GM12872 (cell line): ENCODE measurements at regions not wholly inside any gene's neighbourhood (a gene's known extent, or its start where the extent isn't known, plus 50 kb on each side); places are given as distances from the start of the nearest gene placed in this dataset.

Experiments used
- TF ChIP-seq, protein P1 (sequence below): IDR thresholded peaks from 3 replicates; pipeline ENCODE4 v1.5.1; 2011; ENCODE audit warnings: low read depth, mild to moderate bottlenecking, low read length, moderate library complexity; ENCODE audit not compliant: insufficient read depth

DNA sequence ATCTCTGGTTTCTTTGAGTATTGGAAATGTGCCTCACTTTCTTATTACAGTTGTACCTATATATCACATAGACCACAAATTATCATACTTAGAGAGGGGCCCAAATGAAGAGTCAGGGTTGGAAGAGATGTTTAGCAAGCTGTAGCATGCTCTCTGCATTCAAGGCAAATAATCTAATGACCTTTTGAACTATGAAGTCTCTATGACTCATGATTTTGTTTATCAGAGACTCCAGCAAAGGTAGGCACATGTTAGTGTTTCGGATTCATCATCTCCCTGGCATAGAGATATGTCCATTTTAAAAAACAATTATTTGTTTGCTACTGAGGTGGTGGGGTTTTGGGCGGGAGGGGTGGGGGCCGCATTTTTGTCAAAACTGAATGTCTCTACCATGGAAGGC lies 2000.1 kb downstream of the EFNA5 start:
- TF ChIP-seq, protein P1, sequence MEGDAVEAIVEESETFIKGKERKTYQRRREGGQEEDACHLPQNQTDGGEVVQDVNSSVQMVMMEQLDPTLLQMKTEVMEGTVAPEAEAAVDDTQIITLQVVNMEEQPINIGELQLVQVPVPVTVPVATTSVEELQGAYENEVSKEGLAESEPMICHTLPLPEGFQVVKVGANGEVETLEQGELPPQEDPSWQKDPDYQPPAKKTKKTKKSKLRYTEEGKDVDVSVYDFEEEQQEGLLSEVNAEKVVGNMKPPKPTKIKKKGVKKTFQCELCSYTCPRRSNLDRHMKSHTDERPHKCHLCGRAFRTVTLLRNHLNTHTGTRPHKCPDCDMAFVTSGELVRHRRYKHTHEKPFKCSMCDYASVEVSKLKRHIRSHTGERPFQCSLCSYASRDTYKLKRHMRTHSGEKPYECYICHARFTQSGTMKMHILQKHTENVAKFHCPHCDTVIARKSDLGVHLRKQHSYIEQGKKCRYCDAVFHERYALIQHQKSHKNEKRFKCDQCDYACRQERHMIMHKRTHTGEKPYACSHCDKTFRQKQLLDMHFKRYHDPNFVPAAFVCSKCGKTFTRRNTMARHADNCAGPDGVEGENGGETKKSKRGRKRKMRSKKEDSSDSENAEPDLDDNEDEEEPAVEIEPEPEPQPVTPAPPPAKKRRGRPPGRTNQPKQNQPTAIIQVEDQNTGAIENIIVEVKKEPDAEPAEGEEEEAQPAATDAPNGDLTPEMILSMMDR: no peak

DNA sequence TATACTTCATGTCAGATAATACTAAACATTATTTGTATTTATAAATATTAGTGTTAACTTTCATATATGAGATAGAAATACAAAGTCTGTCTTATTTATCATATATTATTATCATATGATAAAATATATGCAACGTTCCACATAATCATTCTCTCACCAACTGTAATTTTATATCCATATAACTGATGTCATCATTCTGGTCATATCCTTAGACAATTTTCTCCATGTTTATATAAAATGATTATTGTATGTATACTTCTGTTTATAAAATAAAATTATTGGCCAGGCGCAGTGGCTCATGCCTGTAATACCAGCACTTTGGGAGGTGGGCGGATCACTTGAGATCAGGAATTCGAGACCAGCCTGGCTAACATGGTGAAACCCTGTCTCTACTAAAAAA lies 2007.1 kb downstream of the EFNA5 start:
- TF ChIP-seq, protein P1: no peak

DNA sequence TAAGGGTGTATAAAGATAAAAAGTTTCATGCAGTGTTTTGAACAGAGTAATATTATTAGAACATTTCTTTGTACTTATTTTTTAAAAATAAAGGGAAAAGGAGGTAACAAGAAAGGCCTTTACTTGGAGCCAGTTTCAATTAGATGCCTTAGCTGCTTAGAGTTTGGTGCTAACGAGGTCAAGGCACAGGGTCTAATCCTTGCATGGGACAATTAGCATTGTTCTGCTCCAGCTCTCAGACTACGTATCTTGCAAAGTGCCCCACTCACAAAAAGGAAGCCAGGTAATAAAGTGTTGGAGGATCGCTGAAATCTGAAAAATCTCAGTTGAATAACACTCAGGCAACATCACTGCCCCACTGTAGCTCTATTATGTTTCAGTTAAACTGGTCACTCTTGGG lies 2011.3 kb downstream of the EFNA5 start:
- TF ChIP-seq, protein P1: no peak

DNA sequence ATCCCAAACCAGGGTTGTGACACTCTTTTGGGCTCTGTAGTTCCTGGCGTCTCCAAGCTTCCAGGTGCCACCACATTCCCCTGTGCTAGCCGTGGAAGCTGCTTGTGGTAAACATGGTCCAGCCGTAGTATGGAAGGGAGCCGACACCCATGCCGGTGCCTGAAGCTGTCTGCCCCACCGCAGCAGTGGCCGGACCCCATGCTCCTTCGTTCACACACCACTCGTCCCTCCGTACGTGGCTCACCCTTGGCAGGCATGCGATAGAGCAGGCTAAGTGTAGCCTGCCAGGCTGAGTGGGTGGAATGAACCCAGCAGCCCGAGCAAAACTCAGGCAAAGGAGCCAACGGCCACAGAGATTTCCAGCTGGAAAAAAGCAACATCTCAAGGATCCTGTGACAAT lies 2030.4 kb downstream of the EFNA5 start:
- TF ChIP-seq, protein P1: no peak

DNA sequence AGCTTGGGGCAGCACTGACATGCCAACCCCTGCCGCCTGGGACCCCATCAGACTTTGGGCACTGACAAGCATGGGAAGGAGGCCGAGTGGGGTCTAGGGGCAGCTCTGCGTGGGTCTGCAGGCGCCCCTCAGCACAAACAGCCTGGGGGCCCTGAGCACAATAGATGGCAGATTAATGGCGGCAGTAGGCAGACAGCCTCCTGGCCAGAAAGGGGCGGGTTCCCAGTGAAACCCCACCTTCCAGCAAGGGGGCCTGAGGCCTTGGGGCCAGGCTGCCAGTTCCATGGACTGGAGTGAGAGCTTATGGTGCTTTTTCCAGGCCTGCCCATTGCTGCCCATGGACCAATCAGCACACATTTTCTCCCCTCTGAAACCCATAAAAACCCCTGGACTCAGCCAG lies 2031.2 kb downstream of the EFNA5 start:
- TF ChIP-seq, protein P1: no peak

DNA sequence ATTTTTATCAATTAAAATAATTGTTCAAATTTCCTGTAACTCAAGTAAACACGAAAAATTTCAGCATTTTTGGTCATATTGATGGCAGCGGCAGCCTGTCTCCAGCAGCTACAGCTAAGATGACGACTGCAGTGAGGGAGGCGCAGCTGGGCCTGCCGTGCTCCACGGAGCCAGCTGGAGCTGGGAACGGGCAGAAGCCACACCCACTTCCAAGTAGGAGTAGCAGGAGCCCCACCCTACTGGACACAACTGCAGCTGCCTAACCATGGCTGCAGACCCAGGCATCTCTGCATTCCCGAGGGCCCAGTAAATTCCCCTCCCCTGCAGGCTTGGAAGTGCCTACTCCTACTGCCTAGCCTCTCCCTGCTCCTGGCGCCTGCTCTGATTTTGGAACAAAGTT lies 2031.7 kb downstream of the EFNA5 start:
- TF ChIP-seq, protein P1: no peak

DNA sequence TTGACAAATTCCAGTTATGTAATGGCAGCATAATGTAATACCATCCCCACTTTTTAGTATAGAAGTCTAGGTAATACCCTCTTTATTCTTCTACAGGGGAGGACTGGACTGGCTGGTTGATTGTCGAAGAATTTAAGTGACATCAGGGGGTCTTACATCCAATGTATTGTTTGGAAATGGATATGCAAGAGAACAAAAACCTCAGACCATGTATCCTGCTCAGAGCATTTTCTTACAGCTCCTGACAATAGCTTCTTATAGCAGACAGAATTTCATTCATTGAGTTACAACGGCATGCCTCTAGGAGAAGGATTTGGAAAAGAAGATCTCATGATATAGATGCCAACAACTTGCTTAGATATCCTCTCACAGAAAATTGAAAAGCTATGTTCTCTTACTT lies 2032.3 kb downstream of the EFNA5 start:
- TF ChIP-seq, protein P1: no peak

DNA sequence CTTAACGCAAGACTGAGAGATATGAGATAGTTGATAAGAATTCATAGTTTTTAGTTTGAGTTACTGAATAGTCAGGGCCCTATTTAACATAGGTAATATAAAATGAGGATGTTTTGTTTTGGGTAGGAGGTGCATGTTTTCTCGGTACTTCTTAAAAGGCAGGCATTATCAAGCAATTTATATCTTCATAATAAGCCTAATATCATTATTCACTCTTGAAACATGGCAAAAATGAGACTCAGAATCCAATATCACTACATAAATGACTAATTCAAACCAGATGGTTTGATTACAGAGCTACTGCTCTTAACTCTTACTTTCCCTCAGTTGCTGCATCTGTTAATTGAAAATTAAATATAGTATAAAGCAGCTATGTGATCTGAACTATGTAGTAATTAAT lies 2038.7 kb downstream of the EFNA5 start:
- TF ChIP-seq, protein P1: no peak
